Non-pigmented ciliary epithelial cell (primary cell): ENCODE measurements at regions not wholly inside any gene's neighbourhood (a gene's known extent, or its start where the extent isn't known, plus 50 kb on each side); places are given as distances from the start of the nearest gene placed in this dataset.

Experiments used
- DNase-seq: peaks from one replicate; pipeline ENCODE4 v3.0.0-alpha.2; 2010; ENCODE audit warnings: low read depth

GRCh38 chr22:46090631-46091201, 59.6 kb upstream of the PPARA start:
- DNase-seq, result no peak

GRCh38 chr22:46091277-46091977, 58.9 kb upstream of the PPARA start:
- no peak for DNase-seq

- DNase-seq, result no peak
Measured at GRCh38 chr22:46092011-46092410, 58.3 kb upstream of the PPARA start.

- DNase-seq, result no peak
Measured at GRCh38 chr22:46092670-46093410, 57.5 kb upstream of the PPARA start.

GRCh38 chr22:46093796-46094195, 56.5 kb upstream of the PPARA start:
- DNase-seq, result no peak

GRCh38 chr22:46094676-46095075, 55.6 kb upstream of the PPARA start:
- no peak for DNase-seq

- no peak for DNase-seq
Measured at GRCh38 chr22:46096051-46096450, 54.3 kb upstream of the PPARA start.

GRCh38 chr22:46096706-46097230, 53.6 kb upstream of the PPARA start:
- DNase-seq, result no peak

- no peak for DNase-seq
Measured at GRCh38 chr22:46097268-46097900, 52.9 kb upstream of the PPARA start.

GRCh38 chr22:46098525-46099475, 51.5 kb upstream of the PPARA start:
- no peak for DNase-seq

- no peak for DNase-seq
Measured at GRCh38 chr22:46099740-46100139, 50.6 kb upstream of the PPARA start.

- no peak for DNase-seq
Measured at GRCh38 chr22:46100401-46101105, 49.8 kb upstream of the PPARA start.
